Mesenchymal stem cell (in vitro differentiated cells and primary cell): ENCODE measurements at regions not wholly inside any gene's neighbourhood (a gene's known extent, or its start where the extent isn't known, plus 50 kb on each side); places are given as distances from the start of the nearest gene placed in this dataset.
A peak's percentile ranks its signal among the peaks of the same experiment; 100 is the strongest.

Source experiments
- DNase-seq: peaks from one replicate; pipeline ENCODE4 v3.0.0-alpha.2; 2013
- H2AFZ ChIP-seq: one replicate; pipeline ENCODE4 v1.6.1; 2013; ENCODE audit warnings: low read depth, mild to moderate bottlenecking, control low read depth, inconsistent platforms, low read length, moderate library complexity
- H2AK5ac ChIP-seq: 2 replicates; pipeline ENCODE4 v1.6.1; 2013; ENCODE audit warnings: low read length, moderate library complexity, mild to moderate bottlenecking, inconsistent platforms; ENCODE audit not compliant: severe bottlenecking
- H2BK120ac ChIP-seq: one replicate; pipeline ENCODE4 v1.6.1; 2013; ENCODE audit warnings: low read depth, mild to moderate bottlenecking, inconsistent platforms, low read length, moderate library complexity
- H2BK12ac ChIP-seq, 2 experiments: one replicate each; pipeline ENCODE4 v1.6.1; 2013; ENCODE audit warnings: inconsistent platforms in 2 of 2, low read length in 2 of 2, mild to moderate bottlenecking in 2 of 2, moderate library complexity in 2 of 2, control low read depth in 1 of 2
- H2BK15ac ChIP-seq: one replicate; pipeline ENCODE4 v1.6.1; 2013; ENCODE audit warnings: mild to moderate bottlenecking, low read depth, inconsistent platforms; ENCODE audit not compliant: poor library complexity, severe bottlenecking
- H2BK5ac ChIP-seq: 2 replicates; pipeline ENCODE4 v1.6.1; 2013; ENCODE audit warnings: low read depth, mild to moderate bottlenecking, low read length, control low read depth, inconsistent platforms; ENCODE audit not compliant: poor library complexity, severe bottlenecking
- H3K14ac ChIP-seq, 2 experiments: one replicate each; pipeline ENCODE4 v1.6.1; 2013; ENCODE audit warnings: inconsistent platforms in 2 of 2, low read length in 2 of 2, control low read depth in 1 of 2, mild to moderate bottlenecking in 1 of 2, moderate library complexity in 1 of 2
- H3K18ac ChIP-seq, 2 experiments: one replicate each; pipeline ENCODE4 v1.6.1; 2013; ENCODE audit warnings: inconsistent platforms in 2 of 2, low read length in 2 of 2, control low read depth in 1 of 2, low read depth in 1 of 2, mild to moderate bottlenecking in 1 of 2
- H3K23ac ChIP-seq, 2 experiments: one replicate each; pipeline ENCODE4 v1.6.1; 2013; ENCODE audit warnings: inconsistent platforms in 2 of 2, low read length in 2 of 2, mild to moderate bottlenecking in 2 of 2, moderate library complexity in 2 of 2, control low read depth in 1 of 2
- H3K27ac ChIP-seq: 2 replicates; pipeline ENCODE4 v1.5.1; 2013; ENCODE audit warnings: mild to moderate bottlenecking, moderate library complexity, low read length, control low read depth, inconsistent platforms; ENCODE audit not compliant: poor library complexity, severe bottlenecking
- H3K27me3 ChIP-seq, 2 experiments: 2 replicates each; pipeline versions ENCODE4 v1.6.1 to v1.7.0; 2013; ENCODE audit warnings: low read length in 2 of 2, mild to moderate bottlenecking in 2 of 2, moderate library complexity in 2 of 2, control low read depth in 1 of 2, inconsistent platforms in 1 of 2; ENCODE audit not compliant: control insufficient read depth in 1 of 2, insufficient read depth in 1 of 2
- H3K36me3 ChIP-seq, 2 experiments: 2 replicates each; pipeline versions ENCODE4 v1.6.1 to v1.7.0; 2013; ENCODE audit warnings: low read length in 2 of 2, control low read depth in 1 of 2, inconsistent platforms in 1 of 2, low read depth in 1 of 2, mild to moderate bottlenecking in 1 of 2; ENCODE audit not compliant: insufficient read depth in 2 of 2, control insufficient read depth in 1 of 2
- H3K4ac ChIP-seq, 2 experiments: one replicate each; pipeline ENCODE4 v1.6.1; 2013; ENCODE audit warnings: inconsistent platforms in 2 of 2, low read length in 2 of 2, mild to moderate bottlenecking in 2 of 2, moderate library complexity in 2 of 2, control low read depth in 1 of 2, low read depth in 1 of 2
- H3K4me1 ChIP-seq: 2 replicates; pipeline ENCODE4 v1.6.1; 2013; ENCODE audit warnings: low read depth, low read length, control low read depth; ENCODE audit not compliant: control insufficient read depth, insufficient read depth
- H3K4me2 ChIP-seq: 2 replicates; pipeline ENCODE4 v1.6.1; 2013; ENCODE audit warnings: low read length, mild to moderate bottlenecking, inconsistent platforms; ENCODE audit not compliant: poor library complexity, severe bottlenecking
- H3K4me3 ChIP-seq, 2 experiments: 2 replicates each; pipeline versions ENCODE4 v1.5.1 to v1.7.0; 2013; ENCODE audit warnings: low read length in 2 of 2, mild to moderate bottlenecking in 2 of 2, control low read depth in 1 of 2, low read depth in 1 of 2; ENCODE audit not compliant: insufficient read depth in 1 of 2
- H3K79me1 ChIP-seq: replicated peaks from 2 replicates; pipeline ENCODE4 v1.6.1; 2013; ENCODE audit warnings: mild to moderate bottlenecking, control low read depth, low read length, inconsistent platforms; ENCODE audit not compliant: poor library complexity, severe bottlenecking
- H3K9ac ChIP-seq: 2 replicates; pipeline ENCODE4 v1.7.0; 2013; ENCODE audit warnings: mild to moderate bottlenecking, low read length, moderate library complexity
- H3K9me3 ChIP-seq: 2 replicates; pipeline ENCODE4 v1.7.0; 2013; ENCODE audit warnings: mild to moderate bottlenecking, low read length; ENCODE audit not compliant: control insufficient read depth
- H4K8ac ChIP-seq: one replicate; pipeline ENCODE4 v1.6.1; 2013; ENCODE audit warnings: inconsistent platforms, mild to moderate bottlenecking, low read length, moderate library complexity
- H4K91ac ChIP-seq: one replicate; pipeline ENCODE4 v1.6.1; 2013; ENCODE audit warnings: mild to moderate bottlenecking, low read length, inconsistent platforms
- WGBS: methylation state at CpG from one replicate; pipeline ENCODE4 v1.1.7; 2013; ENCODE audit warnings: mixed read lengths; 5-methylcytosine and 5-hydroxymethylcytosine counted together

DNA sequence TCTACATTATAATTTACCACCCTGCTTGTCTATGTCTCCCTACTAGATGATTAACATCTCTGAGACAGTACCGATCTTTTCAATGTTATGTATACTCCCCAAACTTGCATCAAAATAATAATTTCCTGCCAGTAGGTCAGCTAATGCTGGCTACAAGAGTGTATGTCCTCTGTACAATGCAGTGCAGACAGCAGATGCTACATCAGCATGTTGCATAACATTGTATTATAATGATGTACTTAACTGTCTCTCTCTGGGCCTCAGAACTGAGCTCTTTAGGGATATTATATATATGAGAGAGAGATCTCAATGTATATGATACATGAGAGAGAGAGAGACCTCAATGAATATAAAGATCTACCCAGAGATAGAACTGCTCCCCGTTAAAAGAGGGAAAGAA, 456.6 kb downstream of the SHQ1 start:
- no peak overlapping the region for H3K23ac ChIP-seq
- H3K18ac ChIP-seq = no peak overlapping the region
- H3K27ac ChIP-seq = no peak overlapping the region
- no peak overlapping the region for H2AK5ac ChIP-seq
- H3K36me3 ChIP-seq = peaks cover 0 to 4% of the 10 kb centered on the region in 2 experiments
- H2BK15ac ChIP-seq = no peak overlapping the region
- H3K4me2 ChIP-seq = no peak overlapping the region
- no peak overlapping the region for H3K4ac ChIP-seq
- H3K9ac ChIP-seq = no peak overlapping the region
- H3K4me1 ChIP-seq = peaks cover under 1% of the 10 kb centered on the region
- DNase-seq = peak; percentile 27
- peaks cover 13% of the 10 kb centered on the region for H3K79me1 ChIP-seq
- H3K14ac ChIP-seq = no peak overlapping the region
- no peak overlapping the region for H2BK5ac ChIP-seq
- no peak overlapping the region for H4K8ac ChIP-seq
- no peaks in the 10 kb centered on the region for H3K27me3 ChIP-seq
- no peaks in the 10 kb centered on the region for H3K9me3 ChIP-seq
- no peak overlapping the region for H2BK12ac ChIP-seq
- no peak overlapping the region for H3K4me3 ChIP-seq
- H4K91ac ChIP-seq = no peak overlapping the region
- WGBS = 80% methylated on average over 1 of the region's 2 CpGs
- no peak overlapping the region for H2BK120ac ChIP-seq
- no peak overlapping the region for H2AFZ ChIP-seq

DNA sequence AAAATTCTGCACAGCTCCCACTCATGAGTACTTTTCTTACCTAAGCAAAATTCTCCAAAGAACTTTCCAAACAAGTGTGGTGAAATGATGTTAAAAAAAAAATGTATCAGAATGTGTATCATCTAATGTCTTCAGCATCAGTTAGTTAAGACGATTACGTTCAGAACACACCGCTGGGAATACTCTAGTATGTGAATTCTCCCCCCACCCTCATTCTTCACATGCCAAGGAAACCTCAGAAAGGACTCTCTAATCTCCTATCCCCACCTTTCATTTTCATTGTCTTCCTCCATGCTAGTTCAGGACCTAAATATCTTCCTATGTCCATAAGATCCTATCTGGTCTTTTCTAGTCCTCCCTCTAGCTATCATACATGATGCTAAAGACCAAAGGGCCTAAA, 457.4 kb downstream of the SHQ1 start:
- DNase-seq = no peak
- H2AFZ ChIP-seq = no peak overlapping the region
- H3K4me1 ChIP-seq = no peaks in the 10 kb centered on the region
- peaks cover 17% of the 10 kb centered on the region for H3K79me1 ChIP-seq
- 42% methylated on average over 3 of the region's 3 CpGs for WGBS
- H3K27me3 ChIP-seq = no peaks in the 10 kb centered on the region
- no peak overlapping the region for H3K23ac ChIP-seq
- peaks cover 0 to 4% of the 10 kb centered on the region in 2 experiments for H3K36me3 ChIP-seq
- H2BK12ac ChIP-seq = no peak overlapping the region
- H3K27ac ChIP-seq = no peak overlapping the region
- H3K4ac ChIP-seq = no peak overlapping the region
- no peak overlapping the region for H2BK120ac ChIP-seq
- no peak overlapping the region for H2AK5ac ChIP-seq
- no peak overlapping the region for H2BK5ac ChIP-seq
- H3K18ac ChIP-seq = no peak overlapping the region
- H4K91ac ChIP-seq = no peak overlapping the region
- no peak overlapping the region for H3K14ac ChIP-seq
- no peak overlapping the region for H3K4me2 ChIP-seq
- no peak overlapping the region for H2BK15ac ChIP-seq
- H3K9ac ChIP-seq = no peak overlapping the region
- no peaks in the 10 kb centered on the region for H3K9me3 ChIP-seq
- H3K4me3 ChIP-seq = no peak overlapping the region
- H4K8ac ChIP-seq = no peak overlapping the region

DNA sequence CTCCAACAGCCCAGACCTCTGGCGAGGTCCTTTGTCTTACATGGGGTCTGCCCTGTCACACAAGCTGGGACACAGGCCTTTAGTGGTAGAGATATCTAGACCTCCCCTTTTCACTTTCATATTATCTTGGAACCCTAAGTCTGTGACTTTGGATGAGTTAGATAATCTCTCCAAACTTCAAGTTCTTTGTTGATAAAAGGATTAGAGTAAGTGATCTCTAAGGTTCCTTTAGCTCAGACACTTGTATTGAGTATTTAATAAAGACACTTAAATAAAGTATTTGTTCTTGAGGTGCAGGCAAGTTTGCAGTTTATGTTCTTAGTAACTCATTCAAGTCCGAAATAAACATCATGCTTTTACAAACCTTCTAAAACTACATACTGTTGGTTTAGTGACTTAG, 459.6 kb downstream of the SHQ1 start:
- no peak overlapping the region for H3K14ac ChIP-seq
- WGBS = 84% methylated on average over 1 of the region's 2 CpGs
- H3K27me3 ChIP-seq = no peaks in the 10 kb centered on the region
- H4K8ac ChIP-seq = no peak overlapping the region
- H3K4me3 ChIP-seq = no peak overlapping the region
- no peak overlapping the region for H3K23ac ChIP-seq
- no peaks in the 10 kb centered on the region for H3K4me1 ChIP-seq
- no peak overlapping the region for H4K91ac ChIP-seq
- no peak overlapping the region for H3K27ac ChIP-seq
- no peak overlapping the region for H2AK5ac ChIP-seq
- H2BK5ac ChIP-seq = no peak overlapping the region
- H3K36me3 ChIP-seq = peaks cover 0 to 4% of the 10 kb centered on the region in 2 experiments
- no peak overlapping the region for H3K18ac ChIP-seq
- H2AFZ ChIP-seq = no peak overlapping the region
- H3K79me1 ChIP-seq = peaks cover 17% of the 10 kb centered on the region
- no peak overlapping the region for H2BK15ac ChIP-seq
- H3K9ac ChIP-seq = no peak overlapping the region
- no peak for DNase-seq
- no peak overlapping the region for H3K4ac ChIP-seq
- H3K9me3 ChIP-seq = no peaks in the 10 kb centered on the region
- H2BK120ac ChIP-seq = no peak overlapping the region
- no peak overlapping the region for H3K4me2 ChIP-seq
- no peak overlapping the region for H2BK12ac ChIP-seq

DNA sequence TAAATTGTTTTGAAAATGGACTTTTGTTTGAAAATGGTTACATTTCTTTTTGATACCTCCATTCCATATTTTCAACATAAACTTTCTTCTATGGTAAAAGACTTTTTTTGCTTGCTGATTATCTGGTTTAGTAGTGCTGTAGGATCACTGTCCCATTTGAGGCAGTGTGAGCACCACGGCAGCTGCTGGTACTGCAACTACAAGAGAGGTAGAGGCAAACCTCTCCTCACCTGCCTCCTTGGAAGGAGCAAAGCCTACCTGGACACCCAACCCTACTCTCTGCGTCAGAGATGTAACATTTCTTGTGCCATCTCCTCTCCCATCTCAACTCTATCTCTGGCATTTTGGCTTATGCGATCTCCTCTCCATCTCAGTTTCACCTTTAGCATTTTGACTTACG, 460.1 kb downstream of the SHQ1 start:
- H3K18ac ChIP-seq = no peak overlapping the region
- H2AK5ac ChIP-seq = no peak overlapping the region
- H3K4me1 ChIP-seq = no peaks in the 10 kb centered on the region
- H4K91ac ChIP-seq = no peak overlapping the region
- peaks cover 0 to 4% of the 10 kb centered on the region in 2 experiments for H3K36me3 ChIP-seq
- H3K4me3 ChIP-seq = no peak overlapping the region
- no peak overlapping the region for H2AFZ ChIP-seq
- no peak overlapping the region for H2BK5ac ChIP-seq
- H4K8ac ChIP-seq = no peak overlapping the region
- H3K27me3 ChIP-seq = no peaks in the 10 kb centered on the region
- no peak overlapping the region for H3K4me2 ChIP-seq
- no peak overlapping the region for H2BK15ac ChIP-seq
- no peak overlapping the region for H2BK120ac ChIP-seq
- no peaks in the 10 kb centered on the region for H3K9me3 ChIP-seq
- peaks cover 21% of the 10 kb centered on the region for H3K79me1 ChIP-seq
- no peak for DNase-seq
- H2BK12ac ChIP-seq = peak overlapping the region in 1 of 2 experiments; percentile 71
- no peak overlapping the region for H3K4ac ChIP-seq
- WGBS = 62% methylated on average over 3 of the region's 4 CpGs
- H3K23ac ChIP-seq = peak overlapping the region in 1 of 2 experiments; percentile 89
- H3K9ac ChIP-seq = no peak overlapping the region
- no peak overlapping the region for H3K27ac ChIP-seq
- no peak overlapping the region for H3K14ac ChIP-seq
